HEK293 (cell line): ENCODE measurements at regions not wholly inside any gene's neighbourhood (a gene's known extent, or its start where the extent isn't known, plus 50 kb on each side); places are given as distances from the start of the nearest gene placed in this dataset.

Experiments used
- BCL11B ChIP-seq: fragments of 450-650 bp; formaldehyde crosslinking; IDR thresholded peaks from 2 replicates; pipeline ENCODE4 v1.5.1; 2016; ENCODE audit warnings: low read depth, missing biosample characterization, missing genetic modification characterization
- FEZF1 ChIP-seq: fragments of 450-650 bp; formaldehyde crosslinking; IDR thresholded peaks from 2 replicates; pipeline ENCODE4 v1.5.1; 2016; ENCODE audit warnings: missing biosample characterization, missing genetic modification characterization
- KLF10 ChIP-seq: fragments of 450-650 bp; IDR thresholded peaks from 2 replicates; pipeline ENCODE4 v1.5.1; 2018; ENCODE audit warnings: missing biosample characterization, mild to moderate bottlenecking, missing genetic modification characterization
- SP2 ChIP-seq: fragments of 450-650 bp; formaldehyde crosslinking; IDR thresholded peaks from 2 replicates; pipeline ENCODE4 v1.5.1; 2016; ENCODE audit warnings: missing biosample characterization, missing genetic modification characterization
- ZNF658 ChIP-seq: fragments of 450-650 bp; formaldehyde crosslinking; IDR thresholded peaks from 2 replicates; pipeline ENCODE4; 2016; ENCODE audit warnings: missing biosample characterization, missing genetic modification characterization
- TF ChIP-seq, protein P1 (sequence below): fragments of 450-650 bp; formaldehyde crosslinking; IDR thresholded peaks from 2 replicates; pipeline ENCODE4 v1.5.1; 2016; ENCODE audit warnings: missing biosample characterization, missing genetic modification characterization

DNA sequence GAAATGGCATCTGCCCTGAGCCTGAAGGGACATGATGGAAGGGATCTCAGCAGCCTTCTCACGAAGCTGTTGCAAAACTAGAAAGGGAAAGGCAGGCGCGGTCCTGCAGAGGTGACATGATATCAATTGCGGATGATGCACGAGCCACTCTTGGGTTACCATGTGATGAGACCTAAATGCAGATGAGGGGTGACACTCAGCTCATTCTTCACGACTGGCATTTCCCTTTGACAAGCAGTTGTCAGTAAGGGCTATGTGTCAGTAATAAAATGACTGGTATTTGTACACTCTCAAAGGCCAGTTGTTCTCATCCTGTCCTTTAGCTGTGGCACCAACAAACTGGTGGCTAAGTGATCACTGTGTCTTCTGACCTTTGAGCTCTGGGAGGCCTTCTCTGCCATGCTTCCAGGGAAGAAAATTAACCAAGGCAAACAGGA lies 273.6 kb downstream of the ETAA1 start:
- TF ChIP-seq KLF10 (tag by site-specific recombination) (no peak), ZNF658 (tag by site-specific recombination) (no peak), FEZF1 (tag by site-specific recombination) (no peak), BCL11B (no peak), SP2 (tag by site-specific recombination) (no peak)
- TF ChIP-seq, protein P1, sequence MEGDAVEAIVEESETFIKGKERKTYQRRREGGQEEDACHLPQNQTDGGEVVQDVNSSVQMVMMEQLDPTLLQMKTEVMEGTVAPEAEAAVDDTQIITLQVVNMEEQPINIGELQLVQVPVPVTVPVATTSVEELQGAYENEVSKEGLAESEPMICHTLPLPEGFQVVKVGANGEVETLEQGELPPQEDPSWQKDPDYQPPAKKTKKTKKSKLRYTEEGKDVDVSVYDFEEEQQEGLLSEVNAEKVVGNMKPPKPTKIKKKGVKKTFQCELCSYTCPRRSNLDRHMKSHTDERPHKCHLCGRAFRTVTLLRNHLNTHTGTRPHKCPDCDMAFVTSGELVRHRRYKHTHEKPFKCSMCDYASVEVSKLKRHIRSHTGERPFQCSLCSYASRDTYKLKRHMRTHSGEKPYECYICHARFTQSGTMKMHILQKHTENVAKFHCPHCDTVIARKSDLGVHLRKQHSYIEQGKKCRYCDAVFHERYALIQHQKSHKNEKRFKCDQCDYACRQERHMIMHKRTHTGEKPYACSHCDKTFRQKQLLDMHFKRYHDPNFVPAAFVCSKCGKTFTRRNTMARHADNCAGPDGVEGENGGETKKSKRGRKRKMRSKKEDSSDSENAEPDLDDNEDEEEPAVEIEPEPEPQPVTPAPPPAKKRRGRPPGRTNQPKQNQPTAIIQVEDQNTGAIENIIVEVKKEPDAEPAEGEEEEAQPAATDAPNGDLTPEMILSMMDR, result no peak
